SK-N-SH treated with all-trans-retinoic acid at 6 μM for 48 hours (cell line): ENCODE measurements at regions not wholly inside any gene's neighbourhood (a gene's known extent, or its start where the extent isn't known, plus 50 kb on each side); places are given as distances from the start of the nearest gene placed in this dataset.

ENCODE experiments used
- ARNTL ChIP-seq: fragments of 450-650 bp; formaldehyde crosslinking; IDR thresholded peaks from 2 replicates; pipeline ENCODE4 v1.5.0; 2020; ENCODE audit warnings: low read depth, mild to moderate bottlenecking, moderate library complexity, borderline replicate concordance
- ESRRG ChIP-seq: fragments of 250-450 bp; sonication (Bioruptor Pico); IDR thresholded peaks from 2 replicates; pipeline ENCODE4 v1.6.1; 2021; ENCODE audit warnings: mild to moderate bottlenecking
- GLIS3 ChIP-seq: fragments of 250-450 bp; sonication (Bioruptor Pico); IDR thresholded peaks from 2 replicates; pipeline ENCODE4 v1.5.0; 2020; ENCODE audit warnings: mild to moderate bottlenecking, moderate library complexity
- OSR1 ChIP-seq: fragments of 250-450 bp; sonication (Bioruptor Pico); IDR thresholded peaks from 2 replicates; pipeline ENCODE4 v1.8.0; 2022; ENCODE audit warnings: moderate library complexity, mild to moderate bottlenecking, inconsistent platforms
- PATZ1 ChIP-seq: fragments of 250-450 bp; sonication (Bioruptor Pico); IDR thresholded peaks from 2 replicates; pipeline ENCODE4 v1.8.0; 2020; ENCODE audit warnings: mild to moderate bottlenecking, moderate library complexity, borderline replicate concordance
- RARB ChIP-seq: fragments of 250-450 bp; sonication (Bioruptor Pico); IDR thresholded peaks from 2 replicates; pipeline ENCODE4 v1.8.0; 2021; ENCODE audit warnings: mild to moderate bottlenecking, moderate library complexity
- TCF4 ChIP-seq: fragments of 250-450 bp; sonication (Bioruptor Pico); IDR thresholded peaks from 2 replicates; pipeline ENCODE4 v1.8.0; 2021; ENCODE audit warnings: mild to moderate bottlenecking, moderate library complexity, borderline replicate concordance
- ZFP3 ChIP-seq: fragments of 250-450 bp; sonication (Bioruptor Pico); IDR thresholded peaks from 2 replicates; pipeline ENCODE4 v1.5.0; 2020; ENCODE audit warnings: mild to moderate bottlenecking, moderate library complexity
- ZFP30 ChIP-seq: fragments of 450-650 bp; formaldehyde crosslinking; IDR thresholded peaks from 2 replicates; pipeline ENCODE4 v1.5.0; 2022; ENCODE audit warnings: mild to moderate bottlenecking, moderate library complexity
- ZNF565 ChIP-seq: fragments of 450-650 bp; formaldehyde crosslinking; conservative IDR thresholded peaks from 2 replicates; pipeline ENCODE4 v1.5.0; 2020; ENCODE audit warnings: low read depth, mild to moderate bottlenecking, moderate library complexity
- TF ChIP-seq, protein P1 (sequence below): fragments of 250-450 bp; sonication (Bioruptor Pico); IDR thresholded peaks from 2 replicates; pipeline ENCODE4 v1.8.0; 2021; ENCODE audit warnings: low read depth, mild to moderate bottlenecking, moderate library complexity, borderline replicate concordance
- TF ChIP-seq, protein P2 (sequence below): fragments of 250-450 bp; sonication (Bioruptor Pico); IDR thresholded peaks from 2 replicates; pipeline ENCODE4 v1.5.1; 2021; ENCODE audit warnings: mild to moderate bottlenecking, moderate library complexity

DNA sequence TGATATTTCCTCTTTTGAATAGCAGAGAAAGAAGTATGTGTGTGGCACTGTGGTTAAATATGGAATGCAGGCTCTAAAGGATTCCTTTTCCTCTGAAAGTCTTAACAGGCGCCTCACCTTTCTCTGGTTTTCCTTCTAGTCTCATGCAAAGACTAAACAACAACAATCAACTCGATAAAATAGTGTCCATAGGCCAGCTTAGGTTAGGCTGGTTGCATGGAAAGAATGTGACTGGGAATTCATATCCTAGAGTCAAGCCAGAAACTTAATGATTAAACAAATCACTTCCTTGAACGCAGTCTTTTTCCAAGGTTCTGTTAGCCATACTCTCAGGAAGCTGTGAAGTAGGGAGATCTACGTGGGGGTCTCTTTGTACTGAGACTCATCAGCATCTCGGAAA, 800.8 kb upstream of the ID2 start:
- TF ChIP-seq PATZ1 (CRISPR knock-in tag): no peak
- TF ChIP-seq ZFP30 (CRISPR knock-in tag): no peak
- TF ChIP-seq OSR1 (CRISPR knock-in tag): no peak
- TF ChIP-seq, protein P1, sequence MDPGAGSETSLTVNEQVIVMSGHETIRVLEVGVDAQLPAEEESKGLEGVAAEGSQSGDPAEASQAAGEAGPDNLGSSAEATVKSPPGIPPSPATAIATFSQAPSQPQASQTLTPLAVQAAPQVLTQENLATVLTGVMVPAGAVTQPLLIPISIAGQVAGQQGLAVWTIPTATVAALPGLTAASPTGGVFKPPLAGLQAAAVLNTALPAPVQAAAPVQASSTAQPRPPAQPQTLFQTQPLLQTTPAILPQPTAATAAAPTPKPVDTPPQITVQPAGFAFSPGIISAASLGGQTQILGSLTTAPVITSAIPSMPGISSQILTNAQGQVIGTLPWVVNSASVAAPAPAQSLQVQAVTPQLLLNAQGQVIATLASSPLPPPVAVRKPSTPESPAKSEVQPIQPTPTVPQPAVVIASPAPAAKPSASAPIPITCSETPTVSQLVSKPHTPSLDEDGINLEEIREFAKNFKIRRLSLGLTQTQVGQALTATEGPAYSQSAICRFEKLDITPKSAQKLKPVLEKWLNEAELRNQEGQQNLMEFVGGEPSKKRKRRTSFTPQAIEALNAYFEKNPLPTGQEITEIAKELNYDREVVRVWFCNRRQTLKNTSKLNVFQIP (CRISPR knock-in tag): no peak
- TF ChIP-seq, protein P2, sequence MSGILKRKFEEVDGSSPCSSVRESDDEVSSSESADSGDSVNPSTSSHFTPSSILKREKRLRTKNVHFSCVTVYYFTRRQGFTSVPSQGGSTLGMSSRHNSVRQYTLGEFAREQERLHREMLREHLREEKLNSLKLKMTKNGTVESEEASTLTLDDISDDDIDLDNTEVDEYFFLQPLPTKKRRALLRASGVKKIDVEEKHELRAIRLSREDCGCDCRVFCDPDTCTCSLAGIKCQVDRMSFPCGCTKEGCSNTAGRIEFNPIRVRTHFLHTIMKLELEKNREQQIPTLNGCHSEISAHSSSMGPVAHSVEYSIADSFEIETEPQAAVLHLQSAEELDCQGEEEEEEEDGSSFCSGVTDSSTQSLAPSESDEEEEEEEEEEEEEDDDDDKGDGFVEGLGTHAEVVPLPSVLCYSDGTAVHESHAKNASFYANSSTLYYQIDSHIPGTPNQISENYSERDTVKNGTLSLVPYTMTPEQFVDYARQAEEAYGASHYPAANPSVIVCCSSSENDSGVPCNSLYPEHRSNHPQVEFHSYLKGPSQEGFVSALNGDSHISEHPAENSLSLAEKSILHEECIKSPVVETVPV (CRISPR knock-in tag): no peak
- no peak for TF ChIP-seq TCF4 (CRISPR knock-in tag)
- no peak for TF ChIP-seq ZFP3 (CRISPR knock-in tag)
- TF ChIP-seq RARB (CRISPR knock-in tag): no peak
- TF ChIP-seq ESRRG (CRISPR knock-in tag): no peak
- no peak for TF ChIP-seq ZNF565 (CRISPR knock-in tag)
- no peak for TF ChIP-seq GLIS3 (CRISPR knock-in tag)
- no peak for TF ChIP-seq ARNTL
